ENCODE measurements at regions not wholly inside any gene's neighbourhood (a gene's known extent, or its start where the extent isn't known, plus 50 kb on each side); places are given as distances from the start of the nearest gene placed in this dataset.
"Not testable (repeated sequence)": the region's sequence is repeated elsewhere in the genome, so short reads cannot be mapped to it uniquely, and the experiment has no call there.

- DNase-seq = no peak
Measured at GRCh38 chr14:23694949-23695663, 58.9 kb downstream of the DHRS2 start.

GRCh38 chr14:23695664-23695999 is 59.5 kb downstream of the DHRS2 start:
- DNase-seq = no peak

DNA sequence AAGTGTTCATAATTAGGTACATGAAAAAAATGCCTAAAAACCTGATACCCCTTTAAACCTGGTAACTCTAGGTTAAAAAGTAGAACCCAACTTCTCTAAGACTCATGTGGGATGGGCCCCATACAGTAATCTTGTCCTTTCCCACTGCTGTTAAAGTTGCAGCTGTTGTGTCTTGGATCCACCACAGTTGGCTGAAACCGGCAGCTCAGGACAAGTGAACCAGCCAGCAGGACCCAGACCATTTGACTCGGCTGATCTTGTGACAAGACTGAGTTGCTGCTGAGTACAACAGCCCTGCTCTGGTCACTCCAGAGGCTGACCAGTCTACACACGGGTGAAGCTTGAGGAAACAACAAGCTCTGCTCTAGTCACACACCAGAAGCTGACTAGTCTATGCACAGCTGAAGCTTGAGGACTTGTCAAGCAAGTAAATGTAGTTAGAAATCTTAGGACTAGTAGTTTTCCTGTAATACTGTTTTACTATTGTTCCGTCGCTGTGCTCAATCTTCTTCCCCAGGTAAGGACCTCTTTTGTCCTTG is 60.6 kb downstream of the DHRS2 start:
- DNase-seq = no peak

DNA sequence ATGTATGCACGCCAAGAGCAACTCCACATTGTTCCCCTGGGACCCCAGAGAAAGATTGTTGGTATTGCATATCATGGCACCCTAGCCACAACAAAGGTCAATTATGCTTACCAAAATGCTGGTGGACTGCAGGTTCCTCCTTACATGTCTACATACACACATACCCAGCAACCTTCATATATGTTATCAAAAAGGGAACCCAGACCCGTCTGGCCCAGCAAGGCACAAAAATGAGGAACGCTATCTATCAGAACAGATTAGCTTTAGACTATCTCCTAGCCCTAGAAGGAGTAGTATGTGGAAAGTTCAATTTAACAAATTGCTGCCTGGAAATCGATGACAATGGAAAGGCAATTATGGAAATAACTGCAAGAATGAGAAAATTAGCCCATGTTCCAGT is 61.5 kb downstream of the DHRS2 start:
- no peak for DNase-seq

DNA sequence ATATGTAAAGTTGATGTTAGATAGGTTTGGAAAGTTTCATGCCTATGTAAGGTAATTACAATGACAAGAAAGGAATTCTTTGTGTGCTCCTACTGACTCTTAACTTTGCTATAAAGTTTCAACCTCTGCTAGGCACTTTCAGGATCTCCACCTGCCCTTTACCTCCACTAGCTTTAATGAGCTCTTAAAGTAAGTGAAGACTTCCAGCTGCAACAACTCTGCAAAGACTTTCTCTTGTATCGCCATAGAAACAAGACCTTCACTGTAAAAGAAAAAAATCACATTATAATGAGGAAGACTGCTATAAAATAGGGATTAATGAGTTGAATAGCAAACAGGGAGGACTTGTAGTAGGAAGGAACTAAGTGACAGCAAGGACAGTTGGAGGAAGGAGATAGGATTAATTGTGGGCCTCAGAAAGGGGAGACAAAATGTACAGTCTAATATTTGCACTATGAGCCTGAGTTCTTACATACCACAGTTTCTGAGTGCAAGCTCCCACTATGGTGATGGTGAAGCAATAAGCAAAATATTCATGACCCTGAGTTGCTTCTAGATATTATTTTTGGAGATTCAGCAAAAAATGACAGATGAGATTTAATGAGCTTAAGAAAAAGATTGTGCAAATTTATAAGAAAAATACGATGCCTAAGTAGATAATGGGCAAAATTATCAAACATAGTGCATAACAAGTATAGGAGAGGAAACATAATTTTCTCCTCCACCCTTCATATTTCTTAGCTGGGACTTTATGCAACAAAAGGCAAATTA is 66.7 kb downstream of the DHRS2 start:
- no peak for DNase-seq

DNA sequence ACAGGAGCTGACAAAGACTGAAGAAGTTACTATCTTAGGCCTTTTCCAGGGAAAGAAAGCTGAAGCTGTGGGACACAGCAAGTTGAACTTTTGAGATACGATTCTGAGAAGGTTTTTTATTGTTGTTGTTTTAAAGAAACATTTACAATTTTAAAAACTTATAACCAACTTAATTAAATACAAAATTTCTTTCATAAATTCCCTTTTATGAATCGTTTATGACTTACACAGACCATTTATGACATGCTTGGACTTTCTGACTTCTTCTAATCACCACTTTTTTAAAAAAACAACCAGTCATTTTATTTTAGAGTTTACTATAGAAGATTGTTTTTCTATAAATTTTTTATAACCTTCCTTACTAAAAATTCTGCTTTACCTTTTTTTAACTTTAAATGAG is 68.7 kb downstream of the DHRS2 start:
- DNase-seq = no peak

DNA sequence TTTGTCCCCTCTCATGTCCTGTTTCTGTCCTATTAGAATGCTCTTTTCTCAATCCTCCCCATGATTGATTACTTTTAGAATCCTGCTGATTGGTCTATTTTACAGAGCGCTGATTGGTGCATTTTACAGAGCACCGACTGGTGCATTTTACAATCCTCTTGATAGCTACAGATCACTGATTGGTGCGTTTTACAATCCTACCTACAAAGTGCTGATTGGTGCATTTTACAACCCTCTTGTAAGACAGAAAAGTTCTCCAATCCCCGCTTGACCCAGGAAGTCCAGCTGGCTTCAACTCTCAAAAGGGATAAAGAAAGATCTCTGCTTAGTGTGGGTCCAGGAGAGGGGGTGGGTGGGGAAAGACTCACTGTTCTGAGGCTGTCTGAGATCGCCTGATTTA is 71.3 kb downstream of the DHRS2 start:
- no peak for DNase-seq

GRCh38 chr14:23708343-23708742 is 72.2 kb downstream of the DHRS2 start:
- DNase-seq = no peak

DNA sequence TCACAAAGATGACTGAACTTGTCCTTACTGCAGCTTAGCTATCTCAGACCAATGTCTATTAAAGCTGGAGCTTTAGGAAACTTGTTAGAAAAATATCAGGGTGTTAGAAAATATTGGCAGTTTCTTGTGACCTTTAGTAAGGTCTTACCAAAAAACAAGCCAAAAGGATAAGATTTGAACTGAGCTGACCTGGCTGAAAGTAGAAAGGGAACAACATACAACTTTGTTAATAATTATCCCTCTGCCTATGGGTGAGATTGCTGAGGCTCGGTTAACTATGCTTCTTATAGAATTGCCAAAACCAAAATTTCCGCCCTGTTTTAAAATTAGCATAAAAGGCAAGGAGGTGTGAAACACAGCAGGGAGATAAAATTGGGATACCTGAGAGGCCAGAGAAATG is 73.8 kb downstream of the DHRS2 start:
- no peak for DNase-seq

DNA sequence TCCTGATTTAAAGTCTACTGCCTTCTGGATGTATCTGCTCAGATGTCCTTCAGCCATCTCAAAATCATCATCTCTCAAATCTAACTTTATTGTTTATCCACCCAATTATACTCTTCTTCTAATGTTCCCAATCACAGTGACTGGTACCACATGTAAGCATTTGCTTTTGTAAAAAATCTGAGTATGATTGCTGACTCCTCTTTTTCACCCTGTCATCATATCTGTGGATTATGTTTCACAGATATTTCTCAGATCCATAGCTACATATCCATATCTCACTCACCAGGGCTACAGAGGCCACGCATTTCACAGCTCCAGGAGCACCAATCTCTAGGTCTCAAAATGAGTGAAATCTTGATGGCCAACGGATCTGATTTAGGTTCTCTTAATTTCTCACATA is 76.1 kb downstream of the DHRS2 start:
- no peak for DNase-seq

- no peak for DNase-seq
Measured at GRCh38 chr14:23719225-23719985, 83.2 kb downstream of the DHRS2 start.

GRCh38 chr14:23722675-23723074 is 86.5 kb downstream of the DHRS2 start:
- no peak for DNase-seq

DNA sequence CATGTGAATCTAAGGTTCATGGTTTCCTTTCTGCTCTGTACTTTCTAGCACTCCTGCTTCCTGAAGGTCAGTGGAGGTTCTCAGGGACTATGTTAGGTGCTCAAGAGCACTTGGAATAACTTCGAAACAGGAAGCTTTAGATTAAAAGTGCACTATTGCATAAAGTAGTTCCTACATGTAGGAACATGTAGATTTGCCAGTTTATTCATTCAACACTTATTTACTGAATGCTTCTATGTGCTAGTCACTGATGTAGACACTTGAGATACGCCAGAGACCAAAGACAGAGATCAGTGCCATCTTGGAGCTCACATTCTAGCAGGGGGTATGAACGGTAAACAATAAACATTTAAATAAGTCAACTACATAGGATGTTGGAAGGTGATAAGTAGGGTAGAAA is 87.7 kb downstream of the DHRS2 start:
- no peak for DNase-seq

DNA sequence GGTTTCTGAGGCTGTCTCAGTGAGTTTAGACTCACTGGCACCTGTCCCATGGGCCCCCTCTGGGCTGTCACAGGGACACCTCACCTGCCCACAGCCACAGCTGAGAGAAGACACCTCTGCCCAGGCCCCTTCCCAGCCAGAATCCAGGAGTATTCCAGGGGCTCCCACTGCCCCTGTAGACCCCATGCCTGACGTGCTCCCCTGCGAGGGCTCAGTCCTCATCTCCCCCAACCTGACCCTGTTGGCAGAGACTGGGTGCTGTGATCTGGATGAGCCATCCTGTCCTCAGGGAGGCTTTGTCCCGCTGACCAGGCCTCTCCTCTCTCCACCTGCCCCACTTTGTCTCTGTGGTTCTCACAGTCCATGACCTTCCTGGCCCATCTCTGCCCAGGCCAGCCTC is 89.4 kb downstream of the DHRS2 start:
- no peak for DNase-seq

- DNase-seq = no peak
Measured at GRCh38 chr14:23725980-23726710, 90.0 kb downstream of the DHRS2 start.

GRCh38 chr14:23727566-23728335 is 91.6 kb downstream of the DHRS2 start:
- no peak for DNase-seq

GRCh38 chr14:23728791-23729190 is 92.6 kb downstream of the DHRS2 start:
- DNase-seq = no peak

DNA sequence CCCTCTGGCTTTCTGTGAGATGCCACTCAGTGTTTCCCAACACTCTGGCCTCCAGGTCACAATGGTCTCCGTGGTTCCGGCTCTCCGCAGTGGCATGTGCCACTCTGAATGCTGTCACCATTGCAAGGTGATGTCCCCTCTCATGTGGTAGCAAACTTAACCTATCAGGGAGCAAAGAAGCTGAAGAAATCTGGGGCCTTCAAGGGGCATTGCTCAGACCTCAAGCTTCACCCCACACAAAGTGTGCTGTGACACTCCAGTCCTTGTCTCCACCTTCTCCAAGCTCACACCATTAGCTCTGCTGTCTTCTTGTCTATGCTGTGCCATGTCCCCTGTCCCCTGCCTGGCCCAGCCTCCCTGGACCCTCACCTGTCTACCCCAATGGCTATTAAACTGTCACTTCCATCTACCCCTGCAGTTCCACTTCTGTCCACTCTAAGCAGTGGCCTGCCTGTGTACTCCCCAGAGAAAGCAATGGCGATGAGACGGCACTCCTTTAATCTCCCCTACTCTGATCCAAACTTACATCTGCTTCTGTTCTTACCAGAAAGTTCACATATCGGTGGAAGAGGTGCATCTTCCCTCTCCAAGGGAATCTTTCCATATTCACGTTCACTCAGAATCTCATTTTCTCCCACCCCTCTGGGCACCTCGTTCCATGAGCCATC is 93.7 kb downstream of the DHRS2 start:
- no peak for DNase-seq

- no peak for DNase-seq
Measured at GRCh38 chr14:23735394-23735793, 99.2 kb downstream of the DHRS2 start.

DNA sequence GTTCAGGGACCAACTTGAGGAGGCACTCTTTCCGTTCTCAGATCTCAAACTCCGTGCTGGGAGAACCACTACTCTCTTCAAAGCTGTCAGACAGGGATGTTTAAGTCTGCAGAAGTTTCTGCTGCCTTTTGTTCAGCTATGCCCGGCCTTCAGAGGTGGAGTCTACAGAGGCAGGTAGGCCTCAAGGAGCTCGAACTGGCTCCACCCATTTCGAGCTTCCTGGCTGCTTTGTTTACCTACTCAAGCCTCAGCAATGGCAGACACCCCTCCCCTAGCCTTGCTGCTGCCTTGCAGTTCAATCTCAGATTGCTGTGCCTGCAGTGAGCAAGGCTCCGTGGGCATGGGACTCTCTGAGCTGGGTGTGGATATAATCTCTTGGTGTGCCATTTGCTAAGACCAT is 108.2 kb downstream of the DHRS2 start:
- not testable (repeated sequence) for DNase-seq

- no peak for DNase-seq
Measured at GRCh38 chr14:23750357-23750756, 114.2 kb downstream of the DHRS2 start.

- DNase-seq = no peak
Measured at GRCh38 chr14:23751616-23752015, 115.5 kb downstream of the DHRS2 start.

Data from DMS 273 treated with DMSO at 0.1 percent for 48 hours (cell line).